ENCODE measurements at regions not wholly inside any gene's neighbourhood (a gene's known extent, or its start where the extent isn't known, plus 50 kb on each side); places are given as distances from the start of the nearest gene placed in this dataset.
A peak's percentile ranks its signal among the peaks of the same experiment; 100 is the strongest.

DNA sequence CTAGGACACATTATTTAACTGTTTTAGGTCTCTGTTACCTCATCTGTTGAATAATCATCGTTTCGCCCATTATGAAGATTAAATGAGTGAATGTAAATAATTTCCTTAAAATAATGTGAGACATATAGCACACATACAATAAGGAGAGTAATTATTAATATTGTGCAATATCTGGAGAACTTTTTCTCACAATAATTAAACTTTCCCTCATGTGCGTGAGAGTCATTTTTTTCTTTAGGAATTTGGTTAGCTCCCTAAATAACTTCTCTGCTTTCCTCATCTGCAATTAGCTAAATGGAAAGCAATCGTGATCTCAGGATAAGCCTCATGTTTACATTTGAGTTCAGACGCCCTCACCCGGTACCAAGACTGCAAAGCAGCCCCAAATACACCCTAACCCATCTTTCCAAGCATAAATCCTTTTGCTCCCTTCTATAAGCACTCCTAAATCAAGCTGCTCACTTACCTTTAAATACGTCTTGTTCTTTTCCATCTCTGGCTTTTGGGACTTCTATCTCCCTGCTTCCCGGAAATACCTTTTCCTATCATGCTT, 78.8 kb downstream of the MZT1 start:
- TF ChIP-seq, protein P1, sequence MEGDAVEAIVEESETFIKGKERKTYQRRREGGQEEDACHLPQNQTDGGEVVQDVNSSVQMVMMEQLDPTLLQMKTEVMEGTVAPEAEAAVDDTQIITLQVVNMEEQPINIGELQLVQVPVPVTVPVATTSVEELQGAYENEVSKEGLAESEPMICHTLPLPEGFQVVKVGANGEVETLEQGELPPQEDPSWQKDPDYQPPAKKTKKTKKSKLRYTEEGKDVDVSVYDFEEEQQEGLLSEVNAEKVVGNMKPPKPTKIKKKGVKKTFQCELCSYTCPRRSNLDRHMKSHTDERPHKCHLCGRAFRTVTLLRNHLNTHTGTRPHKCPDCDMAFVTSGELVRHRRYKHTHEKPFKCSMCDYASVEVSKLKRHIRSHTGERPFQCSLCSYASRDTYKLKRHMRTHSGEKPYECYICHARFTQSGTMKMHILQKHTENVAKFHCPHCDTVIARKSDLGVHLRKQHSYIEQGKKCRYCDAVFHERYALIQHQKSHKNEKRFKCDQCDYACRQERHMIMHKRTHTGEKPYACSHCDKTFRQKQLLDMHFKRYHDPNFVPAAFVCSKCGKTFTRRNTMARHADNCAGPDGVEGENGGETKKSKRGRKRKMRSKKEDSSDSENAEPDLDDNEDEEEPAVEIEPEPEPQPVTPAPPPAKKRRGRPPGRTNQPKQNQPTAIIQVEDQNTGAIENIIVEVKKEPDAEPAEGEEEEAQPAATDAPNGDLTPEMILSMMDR (IDR thresholded peaks at IDR 0.05; ENCODE audit: low read depth, low read length): peak; percentile 11
- no peak for TF ChIP-seq MAX (IDR thresholded peaks at IDR 0.05; ENCODE audit: low read depth, low read length)
- TF ChIP-seq POLR2A (IDR thresholded peaks at IDR 0.05; ENCODE audit: extremely low read depth, insufficient read length): no peak
